B cell (primary cell): ENCODE measurements at regions not wholly inside any gene's neighbourhood (a gene's known extent, or its start where the extent isn't known, plus 50 kb on each side); places are given as distances from the start of the nearest gene placed in this dataset.

Experiments used
- ATAC-seq: fragments of 200-7000 bp; cut with Tn5 transposase; one replicate; pipeline ENCODE4 v1.10.0; 2021; ENCODE audit warnings: low read depth, mild to moderate bottlenecking, moderate number of reproducible peaks, moderate library complexity
- CTCF ChIA-PET: fragments of 350-600 bp; sonication (Branson Sonifier 250); formaldehyde crosslinking; loops from one replicate; lab custom pipeline; 2021; ENCODE audit warnings: antibody characterized with exemption, inconsistent platforms; lab: Charles Lee
- POLR2A ChIA-PET: fragments of 350-600 bp; sonication (Branson Sonifier 250); formaldehyde crosslinking; loops from one replicate; lab custom pipeline; 2021; ENCODE audit warnings: antibody characterized with exemption; lab: Charles Lee
- DNase-seq: peaks from one replicate; pipeline ENCODE4 v3.0.0; 2013
- H2AFZ ChIP-seq: 2 replicates; pipeline ENCODE4 v1.6.1; 2012; ENCODE audit warnings: mild to moderate bottlenecking, low read depth, low read length; ENCODE audit not compliant: insufficient read depth, poor library complexity, severe bottlenecking
- H3K27ac ChIP-seq, 2 donors: 1 replicate in 1 of 2; 2 replicates in 1 of 2; pipeline ENCODE4 v1.5.1; 2012 to 2013; ENCODE audit warnings: low read length in 2 of 2, mild to moderate bottlenecking in 2 of 2, moderate library complexity in 1 of 2
- H3K27me3 ChIP-seq, 4 experiments: fragments of 200-600 bp in 1 of 4; sonication (generic) in 1 of 4; replicated peaks in 1 of 4; 1 replicate in 2 of 4; 2 replicates in 2 of 4; pipeline versions ENCODE4 v1.6.1 to v1.7.0; 2013 to 2016; ENCODE audit warnings: low read length in 3 of 4, mild to moderate bottlenecking in 2 of 4, mixed read lengths in 1 of 4, moderate library complexity in 1 of 4; ENCODE audit not compliant: insufficient read depth in 4 of 4, control insufficient read depth in 3 of 4; ENCODE audit errors: control extremely low read depth in 1 of 4
- H3K36me3 ChIP-seq, 2 experiments: replicated peaks in 1 of 2; 1 replicate in 1 of 2; 2 replicates in 1 of 2; pipeline versions ENCODE4 v1.6.1 to v1.7.1; 2013; ENCODE audit warnings: low read length in 1 of 2; ENCODE audit not compliant: insufficient read depth in 2 of 2, control insufficient read depth in 1 of 2; ENCODE audit errors: control extremely low read depth in 1 of 2, extremely low read depth in 1 of 2
- H3K4me1 ChIP-seq, 2 donors: fragments of 200-600 bp in 1 of 2; sonication (generic) in 1 of 2; 1 replicate in 1 of 2; 2 replicates in 1 of 2; pipeline versions ENCODE4 v1.5.1 to v1.6.1; 2013 to 2017; ENCODE audit warnings: low read length in 2 of 2; ENCODE audit not compliant: control insufficient read depth in 2 of 2, insufficient read depth in 2 of 2
- H3K4me2 ChIP-seq: replicated peaks from 2 replicates; pipeline ENCODE3; 2012; ENCODE audit warnings: mild to moderate bottlenecking, low read depth, low read length; ENCODE audit not compliant: poor library complexity, severe bottlenecking
- H3K4me3 ChIP-seq, 5 experiments: fragments of 200-600 bp in 1 of 5; sonication (generic) in 1 of 5; 1 replicate in 3 of 5; 2 replicates in 2 of 5; pipeline versions ENCODE4 v1.5.1 to v1.7.0; 2011 to 2016; ENCODE audit warnings: low read length in 4 of 5, mild to moderate bottlenecking in 4 of 5, low read depth in 2 of 5, control low read depth in 1 of 5, moderate library complexity in 1 of 5; ENCODE audit not compliant: insufficient read depth in 1 of 5; ENCODE audit errors: control extremely low read depth in 1 of 5, extremely low read depth in 1 of 5
- H3K79me2 ChIP-seq: fragments of 200-600 bp; sonication (generic); one replicate; pipeline ENCODE4 v1.6.0; 2016; ENCODE audit warnings: low read length; ENCODE audit not compliant: control insufficient read depth, insufficient read depth
- H3K9ac ChIP-seq: fragments of 200-600 bp; sonication (generic); 2 replicates; pipeline ENCODE4 v1.6.1; 2017; ENCODE audit warnings: mild to moderate bottlenecking, low read length, moderate library complexity
- H3K9me3 ChIP-seq, 3 donors: one replicate each; pipeline versions ENCODE4 v1.6.1 to v1.7.1; 2013; ENCODE audit warnings: low read length in 2 of 3; ENCODE audit not compliant: control insufficient read depth in 2 of 3, insufficient read depth in 1 of 3; ENCODE audit errors: control extremely low read depth in 1 of 3
- H4K20me1 ChIP-seq: 2 replicates; pipeline ENCODE4 v1.6.0; 2012; ENCODE audit warnings: mild to moderate bottlenecking, low read length; ENCODE audit not compliant: insufficient read depth, control insufficient read depth, poor library complexity, severe bottlenecking
- H3K27ac Mint-ChIP-seq: one replicate; pipeline ENCODE4 v1.8.0; 2021; ENCODE audit warnings: mixed read lengths
- H3K27me3 Mint-ChIP-seq: one replicate; pipeline ENCODE4 v1.8.0; 2021; ENCODE audit warnings: mixed read lengths
- H3K4me1 Mint-ChIP-seq: one replicate; pipeline ENCODE4 v1.8.0; 2021; ENCODE audit warnings: mixed read lengths
- H3K4me3 Mint-ChIP-seq: one replicate; pipeline ENCODE4 v1.8.0; 2021; ENCODE audit warnings: mixed read lengths
- H3K9me3 Mint-ChIP-seq: one replicate; pipeline ENCODE4 v1.8.0; 2022; ENCODE audit warnings: mixed read lengths; ENCODE audit not compliant: insufficient read depth
- EZH2 ChIP-seq: IDR thresholded peaks from 2 replicates; pipeline ENCODE4 v1.6.1; 2012; ENCODE audit warnings: borderline replicate concordance, low read depth, mild to moderate bottlenecking, moderate library complexity, low read length; ENCODE audit not compliant: insufficient read depth, poor library complexity, severe bottlenecking
- WGBS: methylation state at CpG from one replicate; pipeline ENCODE4 v1.1.5; 2013; ENCODE audit warnings: missing lambda C conversion rate; ENCODE audit not compliant: insufficient coverage; 5-methylcytosine and 5-hydroxymethylcytosine counted together
- intact Hi-C: fragments of 100-400 bp; cut with micrococcal nuclease; formaldehyde crosslinking; loops from one replicate; pipeline ENCODE4 v1.10.0; 2022
- TF ChIP-seq, protein P1 (sequence below): fragments of 200-600 bp; IDR thresholded peaks from one replicate; pipeline ENCODE4 v1.8.0; 2022; ENCODE audit warnings: antibody characterized with exemption, mild to moderate bottlenecking

GRCh38 chr5:102115736-102116135, 180.3 kb downstream of the SLCO4C1 start:
- intact Hi-C loops, result no loop called here
- H3K27me3 ChIP-seq, result no peaks in the 10 kb centered on the region
- TF ChIP-seq, protein P1, sequence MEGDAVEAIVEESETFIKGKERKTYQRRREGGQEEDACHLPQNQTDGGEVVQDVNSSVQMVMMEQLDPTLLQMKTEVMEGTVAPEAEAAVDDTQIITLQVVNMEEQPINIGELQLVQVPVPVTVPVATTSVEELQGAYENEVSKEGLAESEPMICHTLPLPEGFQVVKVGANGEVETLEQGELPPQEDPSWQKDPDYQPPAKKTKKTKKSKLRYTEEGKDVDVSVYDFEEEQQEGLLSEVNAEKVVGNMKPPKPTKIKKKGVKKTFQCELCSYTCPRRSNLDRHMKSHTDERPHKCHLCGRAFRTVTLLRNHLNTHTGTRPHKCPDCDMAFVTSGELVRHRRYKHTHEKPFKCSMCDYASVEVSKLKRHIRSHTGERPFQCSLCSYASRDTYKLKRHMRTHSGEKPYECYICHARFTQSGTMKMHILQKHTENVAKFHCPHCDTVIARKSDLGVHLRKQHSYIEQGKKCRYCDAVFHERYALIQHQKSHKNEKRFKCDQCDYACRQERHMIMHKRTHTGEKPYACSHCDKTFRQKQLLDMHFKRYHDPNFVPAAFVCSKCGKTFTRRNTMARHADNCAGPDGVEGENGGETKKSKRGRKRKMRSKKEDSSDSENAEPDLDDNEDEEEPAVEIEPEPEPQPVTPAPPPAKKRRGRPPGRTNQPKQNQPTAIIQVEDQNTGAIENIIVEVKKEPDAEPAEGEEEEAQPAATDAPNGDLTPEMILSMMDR, result no peak
- TF ChIP-seq EZH2, result no peak
- no CpG with 5 or more reads among the region's 1 CpG for WGBS
- Mint-ChIP-seq H3K4me1 (no peaks in the 10 kb centered on the region), H3K27ac (no peak overlapping the region), H3K27me3 (no peaks in the 10 kb centered on the region), H3K9me3 (no peaks in the 10 kb centered on the region), H3K4me3 (no peak overlapping the region)
- H3K4me3 ChIP-seq, result no peak overlapping the region
- H3K4me2 ChIP-seq, result no peak overlapping the region
- DNase-seq, result no peak
- CTCF ChIA-PET, result interaction anchor here (0.7 kb wide), 1 partner anchor 17 kb away, joined by 4 read pairs; no protein-coding TSS in a partner anchor
- H3K36me3 ChIP-seq, result no peaks in the 10 kb centered on the region
- H3K27ac ChIP-seq, result no peak overlapping the region
- POLR2A ChIA-PET, result no interaction called here
- H3K79me2 ChIP-seq, result no peaks in the 10 kb centered on the region
- no peaks in the 10 kb centered on the region for H3K4me1 ChIP-seq
- no peak overlapping the region for H3K9ac ChIP-seq
- ATAC-seq, result no peak
- no peak overlapping the region for H2AFZ ChIP-seq
- H3K9me3 ChIP-seq, result peaks cover 0 to 3% (median 0%) of the 10 kb centered on the region in 3 donors
- H4K20me1 ChIP-seq, result no peaks in the 10 kb centered on the region

DNA sequence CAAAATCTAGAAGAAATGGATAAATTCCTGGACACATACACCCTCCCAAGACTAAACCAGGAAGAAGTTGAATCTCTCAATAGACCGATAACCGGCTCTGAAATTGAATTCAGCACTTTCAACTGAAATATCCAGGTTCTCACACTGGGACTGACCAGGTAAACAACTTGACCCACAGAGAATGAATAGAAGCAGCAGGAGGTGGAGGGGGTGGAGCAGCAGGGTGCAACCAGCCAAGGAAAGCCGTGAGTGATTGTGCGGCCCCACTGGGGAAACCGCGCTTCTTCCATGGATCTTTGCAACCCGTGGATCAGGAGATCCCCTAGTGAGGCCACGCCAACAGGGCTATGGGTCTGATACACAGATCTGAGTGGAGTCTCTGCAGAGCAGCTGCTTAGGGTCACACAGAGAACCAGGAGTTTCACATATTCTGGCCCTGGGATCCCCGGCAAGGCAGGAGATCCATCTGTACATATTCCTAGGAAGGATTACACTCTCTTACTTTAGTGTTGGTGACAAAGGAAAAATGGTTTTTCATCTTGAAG, 181.5 kb downstream of the SLCO4C1 start:
- Mint-ChIP-seq H3K9me3 (no peaks in the 10 kb centered on the region), H3K27ac (no peak overlapping the region), H3K4me3 (no peak overlapping the region), H3K27me3 (no peaks in the 10 kb centered on the region), H3K4me1 (no peaks in the 10 kb centered on the region)
- H3K36me3 ChIP-seq, result no peaks in the 10 kb centered on the region
- no peaks in the 10 kb centered on the region for H3K4me1 ChIP-seq
- 87% methylated on average over 6 of the region's 9 CpGs for WGBS
- no peak overlapping the region for H3K4me2 ChIP-seq
- CTCF ChIA-PET, result no interaction called here
- POLR2A ChIA-PET, result no interaction called here
- no peak overlapping the region for H3K4me3 ChIP-seq
- no peak for ATAC-seq
- H3K9me3 ChIP-seq, result peaks cover 0 to 3% (median 0%) of the 10 kb centered on the region in 3 donors
- H3K27me3 ChIP-seq, result no peaks in the 10 kb centered on the region
- no peak overlapping the region for H2AFZ ChIP-seq
- no peaks in the 10 kb centered on the region for H3K79me2 ChIP-seq
- no peaks in the 10 kb centered on the region for H4K20me1 ChIP-seq
- no peak for TF ChIP-seq EZH2
- TF ChIP-seq, protein P1, result no peak
- H3K9ac ChIP-seq, result no peak overlapping the region
- intact Hi-C loops, result no loop called here
- H3K27ac ChIP-seq, result no peak overlapping the region
- DNase-seq, result no peak
